ENCODE measurements at regions not wholly inside any gene's neighbourhood (a gene's known extent, or its start where the extent isn't known, plus 50 kb on each side); places are given as distances from the start of the nearest gene placed in this dataset.

DNA sequence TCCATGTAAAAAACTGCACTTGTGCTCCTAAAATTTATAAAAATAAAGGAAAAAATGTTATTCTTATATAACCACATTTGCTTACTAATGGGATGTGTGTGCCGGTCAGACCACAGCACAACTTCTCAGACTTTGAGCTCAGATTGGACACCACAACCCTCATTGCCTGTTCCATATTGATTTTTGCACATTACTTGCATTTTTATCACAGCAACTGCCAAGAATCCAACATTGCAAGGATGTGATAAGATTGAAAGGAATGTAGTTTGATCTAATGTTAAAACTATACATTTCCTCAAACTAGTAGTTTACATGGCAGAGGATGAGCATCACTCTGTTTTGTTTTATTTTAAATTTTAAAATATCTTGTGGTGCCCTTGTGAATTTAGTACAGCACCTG, 227.8 kb downstream of the KDR start:
- DNase-seq (ENCODE audit: low read depth): no peak
- no peak for TF ChIP-seq CTCF (conservative IDR thresholded peaks at IDR 0.05; ENCODE audit: low read depth, low read length)
- no peak overlapping the region for H3K4me3 ChIP-seq (ENCODE audit: low read length)

- TF ChIP-seq CTCF (conservative IDR thresholded peaks at IDR 0.05; ENCODE audit: low read depth, low read length): no peak
- no peak for DNase-seq (ENCODE audit: low read depth)
- H3K4me3 ChIP-seq (ENCODE audit: low read length): no peak overlapping the region
Observed at GRCh38 chr4:54882616-54883015, 224.9 kb downstream of the KIT start.

DNA sequence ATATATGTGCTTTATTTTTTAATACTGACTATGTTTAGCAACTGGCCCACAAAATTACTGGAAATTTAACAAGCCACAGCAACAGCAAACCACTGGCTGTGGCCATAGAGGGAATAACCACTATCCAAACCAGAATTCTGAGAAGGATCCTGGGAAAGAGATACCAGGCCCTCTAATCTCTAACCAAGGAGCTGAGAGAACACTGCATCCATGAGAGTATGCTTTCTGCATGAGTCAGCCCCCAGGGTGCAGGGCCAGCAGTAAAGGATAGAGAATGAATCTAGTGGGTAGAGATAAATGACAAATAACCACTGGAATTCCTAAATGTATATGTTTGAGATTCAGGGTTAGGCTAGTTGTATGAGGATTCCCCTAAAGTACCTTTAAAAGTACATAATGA, 221.8 kb downstream of the KIT start:
- no peak overlapping the region for H3K4me3 ChIP-seq (ENCODE audit: low read length)
- DNase-seq (ENCODE audit: low read depth): no peak
- TF ChIP-seq CTCF (conservative IDR thresholded peaks at IDR 0.05; ENCODE audit: low read depth, low read length): no peak

DNA sequence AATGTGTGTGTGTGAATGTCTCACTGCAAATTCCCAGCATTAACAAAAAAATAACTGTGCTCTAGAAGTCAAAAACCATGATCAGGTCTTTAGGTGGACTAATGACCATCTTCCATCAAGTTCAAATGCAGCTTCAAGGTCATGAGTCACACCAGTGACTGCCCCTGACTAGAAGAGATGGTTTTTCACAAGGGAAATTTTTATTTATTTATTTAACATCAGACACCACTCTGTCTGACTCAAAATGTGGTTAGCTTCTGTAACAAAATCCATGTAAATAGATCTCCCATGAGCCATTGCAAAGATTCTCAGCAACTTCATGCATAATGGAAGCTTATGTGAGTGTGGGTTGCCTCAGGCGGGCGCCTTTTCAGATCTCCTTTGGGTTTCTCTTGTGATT, 219.2 kb downstream of the KIT start:
- DNase-seq (ENCODE audit: low read depth): no peak
- no peak overlapping the region for H3K4me3 ChIP-seq (ENCODE audit: low read length)
- TF ChIP-seq CTCF (conservative IDR thresholded peaks at IDR 0.05; ENCODE audit: low read depth, low read length): no peak

- no peak for TF ChIP-seq CTCF (conservative IDR thresholded peaks at IDR 0.05; ENCODE audit: low read depth, low read length)
- H3K4me3 ChIP-seq (ENCODE audit: low read length): no peak overlapping the region
- no peak for DNase-seq (ENCODE audit: low read depth)
Observed at GRCh38 chr4:54872261-54872660, 214.5 kb downstream of the KIT start.

- H3K4me3 ChIP-seq (ENCODE audit: low read length): no peak overlapping the region
- TF ChIP-seq CTCF (conservative IDR thresholded peaks at IDR 0.05; ENCODE audit: low read depth, low read length): no peak
- DNase-seq (ENCODE audit: low read depth): no peak
Observed at GRCh38 chr4:54863571-54864255, 206.0 kb downstream of the KIT start.

GRCh38 chr4:54861201-54861600, 203.4 kb downstream of the KIT start:
- TF ChIP-seq CTCF (conservative IDR thresholded peaks at IDR 0.05; ENCODE audit: low read depth, low read length): no peak

More at GRCh38 chr4:54861201-54861600, 203.4 kb downstream of the KIT start:
- no peak for DNase-seq (ENCODE audit: low read depth)
- no peak overlapping the region for H3K4me3 ChIP-seq (ENCODE audit: low read length)
